Prostate gland (tissue), 2 donors: ENCODE measurements at regions not wholly inside any gene's neighbourhood (a gene's known extent, or its start where the extent isn't known, plus 50 kb on each side); places are given as distances from the start of the nearest gene placed in this dataset.

Experiments used
- CTCF ChIP-seq, 4 experiments: fragments of 200-600 bp in 2 of 4; fragments of 450-650 bp in 2 of 4; sonication (generic) in 2 of 4; IDR thresholded peaks; 1 replicate in 3 of 4; 2 replicates in 1 of 4; pipeline ENCODE4 v1.5.1; 2016 to 2019; ENCODE audit warnings: antibody characterized with exemption in 4 of 4, mild to moderate bottlenecking in 2 of 4, moderate library complexity in 2 of 4
- POLR2A ChIP-seq: fragments of 450-650 bp; IDR thresholded peaks from one replicate; pipeline ENCODE4 v1.6.1; 2016; ENCODE audit warnings: antibody characterized with exemption, mild to moderate bottlenecking

GRCh38 chr7:131057015-131057793 is 270.5 kb upstream of the MKLN1 start:
- TF ChIP-seq POLR2A (no peak), CTCF (IDR thresholded peaks at IDR 0.05) (no peak)
